AG09309 (cell line): ENCODE measurements at regions not wholly inside any gene's neighbourhood (a gene's known extent, or its start where the extent isn't known, plus 50 kb on each side); places are given as distances from the start of the nearest gene placed in this dataset.

Experiments used
- DNase-seq: peaks from one replicate; pipeline ENCODE4 v3.0.0-alpha.2; 2010; ENCODE audit warnings: low read depth
- H3K4me3 ChIP-seq: 2 replicates; pipeline ENCODE4 v1.5.1; 2011; ENCODE audit warnings: mild to moderate bottlenecking, low read depth, low read length, moderate library complexity; ENCODE audit not compliant: control insufficient read depth
- CTCF ChIP-seq: IDR thresholded peaks from 2 replicates; pipeline ENCODE4 v1.5.1; 2011; ENCODE audit warnings: mild to moderate bottlenecking, low read depth, low read length, inconsistent platforms; ENCODE audit not compliant: insufficient read depth, control insufficient read depth; ENCODE audit errors: missing control alignments

- no peak for DNase-seq
- H3K4me3 ChIP-seq, result no peak overlapping the region
- TF ChIP-seq CTCF, result no peak
Observed at GRCh38 chr2:176612736-176613135, 343.5 kb downstream of the MTX2 start.

GRCh38 chr2:176613323-176613987, 344.2 kb downstream of the MTX2 start:
- H3K4me3 ChIP-seq, result no peak overlapping the region
- peak; percentile 81 for DNase-seq
- no peak for TF ChIP-seq CTCF

GRCh38 chr2:176614049-176614448, 344.8 kb downstream of the MTX2 start:
- DNase-seq, result no peak
- no peak overlapping the region for H3K4me3 ChIP-seq

GRCh38 chr2:176614930-176615329, 345.7 kb downstream of the MTX2 start:
- H3K4me3 ChIP-seq, result no peak overlapping the region
- DNase-seq, result no peak
- TF ChIP-seq CTCF, result no peak

More at GRCh38 chr2:176614049-176614448, 344.8 kb downstream of the MTX2 start:
- TF ChIP-seq CTCF, result no peak

- TF ChIP-seq CTCF, result no peak
- DNase-seq, result no peak
- no peak overlapping the region for H3K4me3 ChIP-seq
Observed at GRCh38 chr2:176619504-176619903, 350.3 kb downstream of the MTX2 start.

GRCh38 chr2:176621350-176621749, 352.1 kb downstream of the MTX2 start:
- H3K4me3 ChIP-seq, result no peak overlapping the region
- DNase-seq, result no peak
- TF ChIP-seq CTCF, result no peak
